ENCODE measurements at regions not wholly inside any gene's neighbourhood (a gene's known extent, or its start where the extent isn't known, plus 50 kb on each side); places are given as distances from the start of the nearest gene placed in this dataset.
"Not testable (repeated sequence)": the region's sequence is repeated elsewhere in the genome, so short reads cannot be mapped to it uniquely, and the experiment has no call there.

DNA sequence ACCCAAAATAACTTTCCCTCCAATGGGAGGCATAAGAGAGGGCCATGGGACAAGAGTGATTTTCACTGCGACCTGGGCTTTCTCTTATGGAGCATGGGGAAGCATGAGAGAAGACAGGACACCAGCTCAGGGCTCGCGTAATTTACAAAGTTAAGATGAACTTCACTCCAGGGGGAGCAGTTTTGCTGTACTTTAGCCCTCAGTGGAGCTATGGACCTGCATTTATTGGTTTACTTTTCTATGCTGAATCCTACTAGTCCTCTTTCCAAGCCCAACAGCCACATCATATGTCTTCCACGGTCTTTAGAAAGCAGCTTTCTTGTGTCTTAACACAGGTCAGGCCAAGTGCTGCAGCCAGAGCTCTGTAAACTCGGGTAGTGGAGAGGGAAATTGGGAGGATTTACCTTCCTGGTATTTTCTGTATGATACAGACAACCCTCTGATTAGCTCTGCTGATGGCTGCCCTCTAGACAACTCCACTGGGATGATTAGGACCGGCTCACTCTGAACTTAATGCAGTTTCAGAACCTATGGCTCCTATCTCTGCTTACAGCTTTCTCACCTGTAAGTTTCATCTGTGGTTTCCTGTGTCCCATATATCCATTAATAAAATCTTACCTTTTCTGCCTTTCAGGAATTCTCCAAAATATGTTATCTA lies 581.0 kb upstream of the RORB start:
- no peak for TF ChIP-seq CTCF (IDR thresholded peaks at IDR 0.05; ENCODE audit: control insufficient read depth, insufficient read depth, low read depth, low read length, missing control alignments)
- no peak overlapping the region for H3K4me3 ChIP-seq (ENCODE audit: control insufficient read depth, low read depth, low read length)
- DNase-seq (ENCODE audit: low read depth) = no peak

GRCh38 chr9:73919712-73920111 lies 577.4 kb upstream of the RORB start:
- no peak overlapping the region for H3K4me3 ChIP-seq (ENCODE audit: control insufficient read depth, low read depth, low read length)
- TF ChIP-seq CTCF (IDR thresholded peaks at IDR 0.05; ENCODE audit: control insufficient read depth, insufficient read depth, low read depth, low read length, missing control alignments) = no peak
- no peak for DNase-seq (ENCODE audit: low read depth)

DNA sequence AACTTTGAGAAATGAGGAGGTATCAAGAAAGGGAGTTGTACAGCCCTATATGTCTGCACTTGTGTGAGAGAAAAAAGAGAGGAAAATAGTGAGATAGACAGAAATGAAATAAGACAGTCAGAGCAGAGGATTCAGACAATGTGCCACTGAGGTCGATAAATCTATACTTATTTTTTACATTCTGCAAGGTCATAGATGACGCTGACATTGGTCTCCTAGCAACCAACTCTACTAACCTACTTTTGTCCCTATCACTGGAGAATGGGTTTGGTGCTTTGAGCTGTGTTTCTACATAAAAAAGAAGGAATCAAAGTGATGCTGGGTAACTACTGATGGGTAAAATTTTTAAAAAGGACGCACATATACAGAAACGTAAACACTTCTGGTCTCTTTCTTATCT lies 573.3 kb upstream of the RORB start:
- TF ChIP-seq CTCF (IDR thresholded peaks at IDR 0.05; ENCODE audit: control insufficient read depth, insufficient read depth, low read depth, low read length, missing control alignments) = no peak
- no peak overlapping the region for H3K4me3 ChIP-seq (ENCODE audit: control insufficient read depth, low read depth, low read length)
- DNase-seq (ENCODE audit: low read depth) = no peak

GRCh38 chr9:73951147-73951546 lies 546.0 kb upstream of the RORB start:
- no peak overlapping the region for H3K4me3 ChIP-seq (ENCODE audit: control insufficient read depth, low read depth, low read length)
- TF ChIP-seq CTCF (IDR thresholded peaks at IDR 0.05; ENCODE audit: control insufficient read depth, insufficient read depth, low read depth, low read length, missing control alignments) = no peak
- no peak for DNase-seq (ENCODE audit: low read depth)

DNA sequence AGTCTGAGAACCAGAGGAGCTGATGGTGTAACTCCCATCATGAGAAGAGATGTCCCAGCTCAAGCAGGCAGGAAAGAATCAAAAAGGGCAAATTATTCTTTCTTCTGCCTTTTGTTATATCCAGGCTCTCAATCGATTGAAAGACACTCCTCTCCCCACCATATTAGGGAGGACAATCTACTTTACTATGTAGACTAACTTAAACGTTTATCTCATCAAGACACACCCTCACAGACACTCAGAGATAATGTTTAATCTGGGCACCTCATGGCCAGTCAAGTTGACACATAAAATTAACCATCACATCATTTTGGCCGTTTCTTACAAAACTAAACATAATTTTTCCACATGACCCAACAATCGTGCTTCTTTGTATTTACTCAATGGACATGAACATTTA lies 534.3 kb upstream of the RORB start:
- no peak for TF ChIP-seq CTCF (IDR thresholded peaks at IDR 0.05; ENCODE audit: control insufficient read depth, insufficient read depth, low read depth, low read length, missing control alignments)
- no peak for DNase-seq (ENCODE audit: low read depth)
- no peak overlapping the region for H3K4me3 ChIP-seq (ENCODE audit: control insufficient read depth, low read depth, low read length)

DNA sequence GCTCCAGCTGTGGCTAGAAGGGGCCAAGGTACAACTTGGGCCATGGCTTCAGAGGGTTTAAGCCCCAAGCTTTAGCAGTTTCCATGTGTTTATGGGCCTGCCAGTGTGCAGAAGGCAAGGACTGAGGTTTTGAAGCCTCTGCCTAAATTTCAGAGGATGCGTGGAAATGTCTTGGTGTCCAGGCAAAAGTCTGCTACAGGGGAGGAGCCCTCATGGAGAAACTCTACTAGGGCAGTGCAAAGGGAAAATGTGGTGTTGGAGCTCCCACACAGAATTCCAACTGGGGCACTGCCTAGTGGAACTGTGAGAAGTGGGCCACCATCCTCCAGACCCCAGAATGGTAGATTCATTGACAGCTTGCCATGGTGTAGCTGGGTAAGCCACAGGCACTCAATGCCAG lies 527.2 kb upstream of the RORB start:
- no peak overlapping the region for H3K4me3 ChIP-seq (ENCODE audit: control insufficient read depth, low read depth, low read length)
- DNase-seq (ENCODE audit: low read depth) = no peak
- TF ChIP-seq CTCF (IDR thresholded peaks at IDR 0.05; ENCODE audit: control insufficient read depth, insufficient read depth, low read depth, low read length, missing control alignments) = no peak

- not testable (repeated sequence) for DNase-seq (ENCODE audit: low read depth); H3K4me3 ChIP-seq (ENCODE audit: control insufficient read depth, low read depth, low read length)
These were observed 520.7 kb upstream of the RORB start for GRCh38 chr9:73976424-73976823.

All from AG09309 (cell line).